ENCODE measurements at regions not wholly inside any gene's neighbourhood (a gene's known extent, or its start where the extent isn't known, plus 50 kb on each side); places are given as distances from the start of the nearest gene placed in this dataset.

- no peak overlapping the region for H3K18ac ChIP-seq (ENCODE audit: insufficient read length, low read depth, low read length)
- H2BK12ac ChIP-seq (ENCODE audit: insufficient read length, low read depth, low read length), result no peak overlapping the region
- H4K8ac ChIP-seq (replicated peaks; ENCODE audit: insufficient read length, low read depth, low read length), result no peak overlapping the region
- H2BK15ac ChIP-seq (ENCODE audit: low read depth, low read length), result no peak overlapping the region
- no peaks in the 10 kb centered on the region for H3K23me2 ChIP-seq (ENCODE audit: insufficient read length, low read depth, low read length, poor library complexity, severe bottlenecking)
- no peaks in the 10 kb centered on the region; the same call in 1 of the 2 replicates for H3K4me1 ChIP-seq (ENCODE audit: insufficient read depth, low read length)
- H3K4me2 ChIP-seq (ENCODE audit: insufficient read depth, insufficient read length, low read length), result no peak overlapping the region
- no peak overlapping the region for H3K4ac ChIP-seq (ENCODE audit: low read depth, low read length)
- H4K5ac ChIP-seq (ENCODE audit: insufficient read length, low read depth, low read length), result no peak overlapping the region
- Mint-ChIP-seq H3K9me3 (no peaks in the 10 kb centered on the region), H3K27ac (no peak overlapping the region), H3K4me1 (no peaks in the 10 kb centered on the region), H3K4me3 (no peak overlapping the region), H3K27me3 (ENCODE audit: low read depth) (peaks cover 3% of the 10 kb centered on the region), H3K36me3 (ENCODE audit: insufficient read depth in 1 of 3, low read depth in 3 of 3) (no peaks in the 10 kb centered on the region)
- H3K79me2 ChIP-seq (ENCODE audit: insufficient read depth, low read length), result no peaks in the 10 kb centered on the region
- H3K14ac ChIP-seq (ENCODE audit: insufficient read depth, low read length), result no peak overlapping the region
- no peak overlapping the region for H2AK5ac ChIP-seq (ENCODE audit: insufficient read length, low read length)
- H2AFZ ChIP-seq (ENCODE audit: low read length), result no peak overlapping the region
- no peak overlapping the region for H2BK120ac ChIP-seq (ENCODE audit: low read depth, low read length, poor library complexity, severe bottlenecking)
- peak; percentile 6 for DNase-seq
- H3K9ac ChIP-seq (ENCODE audit: extremely low read depth, insufficient read length, low read length), result no peak overlapping the region
- no peak overlapping the region for H3K23ac ChIP-seq (ENCODE audit: insufficient read length, low read depth, low read length)
- no peak overlapping the region for H2BK5ac ChIP-seq (ENCODE audit: insufficient read length, low read length)
- H3K56ac ChIP-seq (ENCODE audit: insufficient read length, low read depth, low read length), result no peak overlapping the region
- H3K79me1 ChIP-seq (ENCODE audit: insufficient read depth, low read depth, low read length, poor library complexity, severe bottlenecking), result no peaks in the 10 kb centered on the region
- no peak overlapping the region for H3K27ac ChIP-seq (ENCODE audit: insufficient read length, low read depth, low read length)
- no CpG with 5 or more reads among the region's 1 CpG for WGBS (ENCODE audit: extremely low coverage, insufficient read length, low lambda C conversion rate)
- no peaks in the 10 kb centered on the region for H3K9me3 ChIP-seq (ENCODE audit: control insufficient read depth, low read depth, low read length)
- H4K91ac ChIP-seq (ENCODE audit: insufficient read length, low read depth, low read length), result no peak overlapping the region
- no peak overlapping the region for H2BK20ac ChIP-seq (ENCODE audit: low read depth, low read length, poor library complexity, severe bottlenecking)
- no peak for TF ChIP-seq CTCF (conservative IDR thresholded peaks at IDR 0.05)
- no peaks in the 10 kb centered on the region for H3K27me3 ChIP-seq (ENCODE audit: insufficient read depth, low read length)
- H4K20me1 ChIP-seq (ENCODE audit: control insufficient read depth, insufficient read depth, insufficient read length), result no peaks in the 10 kb centered on the region
- H3T11ph ChIP-seq (ENCODE audit: low read length), result no peak overlapping the region
Measured at GRCh38 chr2:19685731-19686130, 216.1 kb downstream of the TTC32 start.

Data from H9 (cell line).